Activated CD4-positive, alpha-beta T cell treated with anti-CD3 and anti-CD28 coated beads for 24 hours (primary cell): ENCODE measurements at regions not wholly inside any gene's neighbourhood (a gene's known extent, or its start where the extent isn't known, plus 50 kb on each side); places are given as distances from the start of the nearest gene placed in this dataset.

ENCODE experiments used
- DNase-seq, 2 donors: peaks; one replicate each; pipeline ENCODE4 v3.0.0-alpha.2; 2020; ENCODE audit warnings: low read depth in 2 of 2

- no peak for DNase-seq
Measured at GRCh38 chrX:78493180-78493579, 165.8 kb upstream of the CYSLTR1 start.

- DNase-seq, result no peak
Measured at GRCh38 chrX:78476701-78477100, 149.3 kb upstream of the CYSLTR1 start.

- DNase-seq, result no peak
Measured at GRCh38 chrX:78456909-78457308, 129.5 kb upstream of the CYSLTR1 start.

- no peak for DNase-seq
Measured at GRCh38 chrX:78455901-78456300, 128.5 kb upstream of the CYSLTR1 start.

GRCh38 chrX:78452356-78452755, 124.9 kb upstream of the CYSLTR1 start:
- no peak for DNase-seq

GRCh38 chrX:78437621-78438020, 110.2 kb upstream of the CYSLTR1 start:
- DNase-seq, result no peak

- DNase-seq, result no peak
Measured at GRCh38 chrX:78429172-78429571, 101.8 kb upstream of the CYSLTR1 start.

- no peak for DNase-seq
Measured at GRCh38 chrX:78388663-78389062, 61.3 kb upstream of the CYSLTR1 start.

GRCh38 chrX:78387364-78387763, 60.0 kb upstream of the CYSLTR1 start:
- no peak for DNase-seq

- no peak for DNase-seq
Measured at GRCh38 chrX:78384486-78384885, 57.1 kb upstream of the CYSLTR1 start.

GRCh38 chrX:78383594-78383993, 56.2 kb upstream of the CYSLTR1 start:
- DNase-seq, result no peak

- DNase-seq, result no peak
Measured at GRCh38 chrX:78378476-78379115, 51.2 kb upstream of the CYSLTR1 start.
